Activated B cell treated with CpG ODN at 0.5 μM for 24 hours (primary cell): ENCODE measurements at regions not wholly inside any gene's neighbourhood (a gene's known extent, or its start where the extent isn't known, plus 50 kb on each side); places are given as distances from the start of the nearest gene placed in this dataset.

Experiments used
- ATAC-seq: fragments of 200-7000 bp; cut with Tn5 transposase; one replicate; pipeline ENCODE4 v1.10.0; 2021; ENCODE audit warnings: low read depth, mild to moderate bottlenecking, moderate library complexity
- CTCF ChIA-PET: fragments of 350-600 bp; sonication (Branson Sonifier 250); formaldehyde crosslinking; loops from one replicate; lab custom pipeline; 2021; ENCODE audit warnings: antibody characterized with exemption; lab: Charles Lee
- POLR2A ChIA-PET: fragments of 350-600 bp; sonication (Branson Sonifier 250); formaldehyde crosslinking; loops from one replicate; lab custom pipeline; 2021; ENCODE audit warnings: antibody characterized with exemption; lab: Charles Lee
- DNase-seq: peaks from one replicate; pipeline ENCODE4 v3.0.0; 2022
- H3K27ac Mint-ChIP-seq: one replicate; pipeline ENCODE4 v1.8.0; 2020; ENCODE audit warnings: mixed read lengths
- H3K27me3 Mint-ChIP-seq: one replicate; pipeline ENCODE4 v1.8.0; 2021; ENCODE audit warnings: mixed read lengths
- H3K36me3 Mint-ChIP-seq: one replicate; pipeline ENCODE4 v1.8.0; 2021; ENCODE audit warnings: low read depth, mixed read lengths
- H3K4me1 Mint-ChIP-seq: one replicate; pipeline ENCODE4 v1.8.0; 2021; ENCODE audit warnings: mixed read lengths
- H3K4me3 Mint-ChIP-seq: one replicate; pipeline ENCODE4 v1.8.0; 2020; ENCODE audit warnings: mild to moderate bottlenecking, mixed read lengths
- H3K9me3 Mint-ChIP-seq: one replicate; pipeline ENCODE4 v1.8.0; 2020; ENCODE audit warnings: mixed read lengths
- CTCF ChIP-seq: fragments of 200-600 bp; IDR thresholded peaks from one replicate; pipeline ENCODE4 v1.8.0; 2022; ENCODE audit warnings: antibody characterized with exemption, mild to moderate bottlenecking
- intact Hi-C: fragments of 100-400 bp; cut with micrococcal nuclease; formaldehyde crosslinking; loops from one replicate; pipeline ENCODE4 v1.15.1; 2024

GRCh38 chr14:27164139-27164538, 566.3 kb upstream of the NOVA1 start:
- DNase-seq (no peak), ATAC-seq (no peak)
- intact Hi-C loops = no loop called here
- no peaks in the 10 kb centered on the region for H3K27me3 Mint-ChIP-seq
- H3K27ac Mint-ChIP-seq = no peak overlapping the region
- H3K4me3 Mint-ChIP-seq = no peak overlapping the region
- TF ChIP-seq CTCF = no peak
- H3K4me1 Mint-ChIP-seq = no peaks in the 10 kb centered on the region
- ChIA-PET CTCF (no interaction called here), POLR2A (no interaction called here)
- no peaks in the 10 kb centered on the region for H3K36me3 Mint-ChIP-seq
- H3K9me3 Mint-ChIP-seq = peaks cover 2% of the 10 kb centered on the region

DNA sequence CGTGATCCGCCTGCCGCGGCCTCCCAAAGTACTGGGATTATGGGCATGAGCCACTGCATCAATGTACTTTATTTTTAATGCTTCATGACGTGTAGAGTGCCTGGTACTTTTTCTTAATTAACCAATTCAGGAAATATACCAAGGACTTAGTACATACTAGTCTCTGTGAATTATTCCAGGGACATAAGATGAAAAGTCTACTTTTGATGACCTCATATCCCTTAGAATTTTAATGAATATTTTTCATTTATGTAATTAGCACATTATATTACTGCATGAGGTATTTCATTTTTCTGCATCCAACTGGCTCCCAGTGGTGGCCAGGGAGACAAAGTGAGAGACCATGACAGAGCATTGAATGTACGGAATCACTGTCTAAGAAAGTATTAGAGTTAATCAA, 577.7 kb upstream of the NOVA1 start:
- CTCF ChIA-PET = no interaction called here
- no peaks in the 10 kb centered on the region for H3K27me3 Mint-ChIP-seq
- ATAC-seq (no peak), DNase-seq (no peak)
- POLR2A ChIA-PET = no interaction called here
- H3K27ac Mint-ChIP-seq = no peak overlapping the region
- H3K9me3 Mint-ChIP-seq = peaks cover 9% of the 10 kb centered on the region
- intact Hi-C loops = no loop called here
- H3K4me3 Mint-ChIP-seq = no peak overlapping the region
- TF ChIP-seq CTCF = no peak
- no peaks in the 10 kb centered on the region for H3K36me3 Mint-ChIP-seq
- H3K4me1 Mint-ChIP-seq = no peaks in the 10 kb centered on the region

DNA sequence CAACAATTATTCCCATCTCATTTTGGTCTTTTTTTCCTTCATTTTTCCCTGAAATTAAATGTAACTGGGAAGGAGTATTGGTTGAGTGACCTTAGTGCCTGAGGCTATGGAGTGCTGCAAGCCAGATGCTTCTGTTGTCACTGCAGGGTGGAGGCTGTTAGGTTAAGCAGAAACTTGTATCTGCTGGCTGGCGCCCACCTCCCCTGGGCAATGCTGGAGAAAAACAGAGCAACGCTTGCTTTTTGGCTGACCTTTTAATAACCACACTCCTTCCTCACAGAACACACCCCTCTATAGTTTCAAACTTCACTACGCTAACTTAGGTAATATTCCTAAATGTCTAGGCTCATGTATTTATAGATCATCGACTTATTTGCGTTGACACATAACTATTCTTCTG, 583.5 kb upstream of the NOVA1 start:
- Mint-ChIP-seq H3K4me1 (no peaks in the 10 kb centered on the region), H3K4me3 (no peak overlapping the region), H3K27me3 (no peaks in the 10 kb centered on the region), H3K9me3 (peaks cover 8% of the 10 kb centered on the region), H3K36me3 (no peaks in the 10 kb centered on the region), H3K27ac (no peak overlapping the region)
- intact Hi-C loops = no loop called here
- ChIA-PET CTCF (no interaction called here), POLR2A (no interaction called here)
- DNase-seq (no peak), ATAC-seq (no peak)
- TF ChIP-seq CTCF = no peak

DNA sequence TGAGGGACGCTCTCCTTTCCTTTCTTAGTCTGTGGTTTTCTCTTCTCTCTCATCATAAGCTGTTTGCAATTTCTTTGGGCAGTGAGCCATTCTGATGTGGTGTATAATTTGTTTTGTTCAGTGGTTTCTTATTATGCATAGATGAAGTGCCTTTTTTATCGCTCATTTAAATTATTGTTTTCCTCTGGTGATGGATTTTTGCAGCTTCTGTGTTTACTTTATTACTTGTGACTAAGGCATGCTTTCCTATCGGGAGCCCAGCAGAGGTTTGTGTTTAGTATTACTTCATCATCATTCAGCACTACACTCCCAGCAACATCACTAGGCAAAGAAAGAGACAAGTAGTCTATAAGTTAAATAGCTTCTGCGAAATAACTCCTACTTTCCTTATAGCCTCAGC, 586.6 kb upstream of the NOVA1 start:
- Mint-ChIP-seq H3K36me3 (no peaks in the 10 kb centered on the region), H3K27ac (no peak overlapping the region), H3K9me3 (peaks cover 9% of the 10 kb centered on the region), H3K4me1 (no peaks in the 10 kb centered on the region), H3K27me3 (no peaks in the 10 kb centered on the region), H3K4me3 (no peak overlapping the region)
- POLR2A ChIA-PET = no interaction called here
- DNase-seq (no peak), ATAC-seq (no peak)
- TF ChIP-seq CTCF = no peak
- CTCF ChIA-PET = no interaction called here
- intact Hi-C loops = no loop called here

DNA sequence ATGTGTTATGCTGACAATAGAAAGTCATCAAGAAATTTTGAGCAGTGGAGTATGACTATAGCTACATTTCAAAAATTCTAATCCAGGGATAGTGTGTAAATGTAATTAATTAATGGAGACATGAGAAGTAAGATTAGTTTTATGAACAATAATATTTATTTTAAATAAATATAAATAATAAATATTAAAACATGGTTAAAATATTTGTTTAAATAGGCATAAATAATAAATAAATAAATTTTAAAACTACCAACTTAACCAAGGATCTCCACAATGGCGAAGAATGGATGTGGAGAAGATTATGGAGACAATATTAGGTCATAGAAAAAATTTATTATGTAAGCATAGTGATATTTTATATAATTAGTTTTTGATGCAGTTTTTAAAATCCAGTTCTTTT, 588.2 kb upstream of the NOVA1 start:
- Mint-ChIP-seq H3K27me3 (no peaks in the 10 kb centered on the region), H3K4me3 (no peak overlapping the region), H3K9me3 (peaks cover 9% of the 10 kb centered on the region), H3K4me1 (no peaks in the 10 kb centered on the region), H3K27ac (no peak overlapping the region), H3K36me3 (no peaks in the 10 kb centered on the region)
- no peak for ATAC-seq
- POLR2A ChIA-PET = no interaction called here
- intact Hi-C loops = no loop called here
- TF ChIP-seq CTCF = no peak
- no peak for DNase-seq
- CTCF ChIA-PET = no interaction called here
